Glutamatergic neuron (in vitro differentiated cells): ENCODE measurements at regions not wholly inside any gene's neighbourhood (a gene's known extent, or its start where the extent isn't known, plus 50 kb on each side); places are given as distances from the start of the nearest gene placed in this dataset.

Experiments
- DNase-seq: peaks from one replicate; pipeline ENCODE4 v3.0.0; 2022
- H3K27ac Mint-ChIP-seq: one replicate; pipeline ENCODE4 v1.8.0; 2020; ENCODE audit warnings: mild to moderate bottlenecking, mixed read lengths, inconsistent platforms; ENCODE audit not compliant: unreplicated experiment
- H3K27me3 Mint-ChIP-seq: one replicate; pipeline ENCODE4 v1.8.0; 2020; ENCODE audit warnings: mild to moderate bottlenecking, moderate library complexity, mixed read lengths, inconsistent platforms; ENCODE audit not compliant: unreplicated experiment
- H3K36me3 Mint-ChIP-seq: one replicate; pipeline ENCODE4 v1.8.0; 2020; ENCODE audit warnings: mild to moderate bottlenecking, mixed read lengths, inconsistent platforms; ENCODE audit not compliant: unreplicated experiment
- H3K4me1 Mint-ChIP-seq: one replicate; pipeline ENCODE4 v1.8.0; 2020; ENCODE audit warnings: mild to moderate bottlenecking, low read depth, mixed read lengths, inconsistent platforms; ENCODE audit not compliant: unreplicated experiment
- H3K4me3 Mint-ChIP-seq: one replicate; pipeline ENCODE4 v1.8.0; 2020; ENCODE audit warnings: mild to moderate bottlenecking, mixed read lengths, inconsistent platforms; ENCODE audit not compliant: unreplicated experiment
- H3K9me3 Mint-ChIP-seq: one replicate; pipeline ENCODE4 v1.8.0; 2020; ENCODE audit warnings: mild to moderate bottlenecking, moderate library complexity, mixed read lengths, inconsistent platforms; ENCODE audit not compliant: unreplicated experiment
- TF ChIP-seq, protein P1 (sequence below): fragments of 200-600 bp; sonication (generic); IDR thresholded peaks from one replicate; pipeline ENCODE4 v1.5.0; 2021; ENCODE audit not compliant: partially characterized antibody, unreplicated experiment

DNA sequence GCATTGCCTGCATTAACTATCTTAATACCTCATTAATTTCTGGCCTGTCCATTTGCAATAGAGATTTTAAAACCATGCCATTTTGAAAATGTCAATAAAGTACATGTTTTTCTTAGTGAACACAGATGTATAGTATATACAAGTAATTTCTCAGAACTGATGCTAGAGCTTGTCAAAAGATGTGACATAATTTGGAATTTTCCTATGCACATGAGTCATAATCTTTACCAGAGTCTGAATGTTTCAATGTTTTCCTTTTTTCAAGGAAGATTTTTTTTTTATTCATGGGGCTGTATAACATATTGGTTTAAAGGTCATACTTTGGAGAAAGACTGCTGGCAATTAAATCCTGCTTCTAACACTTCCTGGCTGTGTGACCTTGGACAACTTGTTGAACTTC, 1347.5 kb upstream of the ADGRB3 start:
- no peak overlapping the region for H3K4me3 Mint-ChIP-seq
- no peaks in the 10 kb centered on the region for H3K9me3 Mint-ChIP-seq

DNA sequence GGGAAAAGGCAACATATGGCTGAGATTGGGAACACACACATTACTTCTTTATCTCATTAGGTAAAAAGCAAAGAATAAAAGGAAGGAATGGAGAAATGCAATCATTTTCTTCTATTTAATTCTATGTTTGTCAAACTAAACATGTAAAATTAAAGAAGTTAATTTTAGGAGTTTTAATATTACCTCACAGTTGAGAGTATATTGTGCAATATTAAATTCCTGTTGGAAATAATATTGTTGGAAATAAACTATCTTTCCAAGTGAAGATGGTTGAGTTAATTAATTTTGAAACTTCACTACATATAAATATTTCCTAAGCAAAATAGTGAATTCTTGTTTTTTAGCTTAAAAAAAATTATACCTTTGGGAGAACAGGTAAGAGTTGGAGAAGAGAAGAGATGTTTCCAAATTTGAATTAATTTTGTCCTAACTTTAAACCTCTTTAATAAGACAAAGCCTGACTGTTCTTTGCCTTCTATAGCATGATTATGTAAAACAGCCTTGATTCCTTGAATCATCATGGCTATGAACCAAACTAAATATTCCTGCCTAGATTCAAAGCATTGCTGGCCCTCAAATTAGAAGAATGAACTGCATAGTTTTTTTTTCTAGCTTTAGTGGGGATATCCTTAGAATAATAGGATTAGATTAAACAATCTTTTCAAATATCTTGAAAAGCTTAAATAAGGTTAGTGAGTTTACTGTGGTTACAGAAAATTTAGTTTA, 1349.1 kb upstream of the ADGRB3 start:
- H3K36me3 Mint-ChIP-seq, result no peaks in the 10 kb centered on the region
- H3K27ac Mint-ChIP-seq, result no peak overlapping the region
- H3K9me3 Mint-ChIP-seq, result no peaks in the 10 kb centered on the region
- H3K4me3 Mint-ChIP-seq, result no peak overlapping the region
- H3K27me3 Mint-ChIP-seq, result no peaks in the 10 kb centered on the region
- TF ChIP-seq, protein P1, sequence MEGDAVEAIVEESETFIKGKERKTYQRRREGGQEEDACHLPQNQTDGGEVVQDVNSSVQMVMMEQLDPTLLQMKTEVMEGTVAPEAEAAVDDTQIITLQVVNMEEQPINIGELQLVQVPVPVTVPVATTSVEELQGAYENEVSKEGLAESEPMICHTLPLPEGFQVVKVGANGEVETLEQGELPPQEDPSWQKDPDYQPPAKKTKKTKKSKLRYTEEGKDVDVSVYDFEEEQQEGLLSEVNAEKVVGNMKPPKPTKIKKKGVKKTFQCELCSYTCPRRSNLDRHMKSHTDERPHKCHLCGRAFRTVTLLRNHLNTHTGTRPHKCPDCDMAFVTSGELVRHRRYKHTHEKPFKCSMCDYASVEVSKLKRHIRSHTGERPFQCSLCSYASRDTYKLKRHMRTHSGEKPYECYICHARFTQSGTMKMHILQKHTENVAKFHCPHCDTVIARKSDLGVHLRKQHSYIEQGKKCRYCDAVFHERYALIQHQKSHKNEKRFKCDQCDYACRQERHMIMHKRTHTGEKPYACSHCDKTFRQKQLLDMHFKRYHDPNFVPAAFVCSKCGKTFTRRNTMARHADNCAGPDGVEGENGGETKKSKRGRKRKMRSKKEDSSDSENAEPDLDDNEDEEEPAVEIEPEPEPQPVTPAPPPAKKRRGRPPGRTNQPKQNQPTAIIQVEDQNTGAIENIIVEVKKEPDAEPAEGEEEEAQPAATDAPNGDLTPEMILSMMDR, result no peak
- H3K4me1 Mint-ChIP-seq, result no peaks in the 10 kb centered on the region
- no peak for DNase-seq

More for the DNA sequence above, 1347.5 kb upstream of the ADGRB3 start:
- no peaks in the 10 kb centered on the region for H3K4me1 Mint-ChIP-seq
- no peaks in the 10 kb centered on the region for H3K27me3 Mint-ChIP-seq
- TF ChIP-seq, protein P1, result no peak
- no peak overlapping the region for H3K27ac Mint-ChIP-seq
- no peak for DNase-seq
- H3K36me3 Mint-ChIP-seq, result no peaks in the 10 kb centered on the region

DNA sequence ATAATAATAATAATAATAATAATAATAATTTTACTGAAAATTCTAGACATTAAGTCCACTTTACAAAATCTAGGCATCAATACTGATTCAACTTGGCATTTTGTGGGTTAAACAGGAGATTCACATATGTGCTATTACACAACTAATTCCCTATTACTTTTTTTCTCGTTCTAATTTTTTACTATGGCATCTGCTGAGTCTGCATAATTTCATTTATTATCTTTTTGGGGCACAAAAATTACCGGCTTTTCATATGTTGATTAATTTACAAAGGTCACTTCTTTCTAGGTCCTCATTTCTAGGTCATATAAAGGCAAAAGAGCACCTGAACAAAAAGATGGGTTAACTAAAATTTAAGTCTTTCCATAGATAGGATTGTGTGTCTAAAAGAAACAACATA, 1357.8 kb upstream of the ADGRB3 start:
- no peak for DNase-seq
- Mint-ChIP-seq H3K27me3 (no peaks in the 10 kb centered on the region), H3K36me3 (no peaks in the 10 kb centered on the region), H3K4me1 (no peaks in the 10 kb centered on the region), H3K27ac (no peak overlapping the region), H3K4me3 (no peak overlapping the region), H3K9me3 (no peaks in the 10 kb centered on the region)
- TF ChIP-seq, protein P1, result no peak

DNA sequence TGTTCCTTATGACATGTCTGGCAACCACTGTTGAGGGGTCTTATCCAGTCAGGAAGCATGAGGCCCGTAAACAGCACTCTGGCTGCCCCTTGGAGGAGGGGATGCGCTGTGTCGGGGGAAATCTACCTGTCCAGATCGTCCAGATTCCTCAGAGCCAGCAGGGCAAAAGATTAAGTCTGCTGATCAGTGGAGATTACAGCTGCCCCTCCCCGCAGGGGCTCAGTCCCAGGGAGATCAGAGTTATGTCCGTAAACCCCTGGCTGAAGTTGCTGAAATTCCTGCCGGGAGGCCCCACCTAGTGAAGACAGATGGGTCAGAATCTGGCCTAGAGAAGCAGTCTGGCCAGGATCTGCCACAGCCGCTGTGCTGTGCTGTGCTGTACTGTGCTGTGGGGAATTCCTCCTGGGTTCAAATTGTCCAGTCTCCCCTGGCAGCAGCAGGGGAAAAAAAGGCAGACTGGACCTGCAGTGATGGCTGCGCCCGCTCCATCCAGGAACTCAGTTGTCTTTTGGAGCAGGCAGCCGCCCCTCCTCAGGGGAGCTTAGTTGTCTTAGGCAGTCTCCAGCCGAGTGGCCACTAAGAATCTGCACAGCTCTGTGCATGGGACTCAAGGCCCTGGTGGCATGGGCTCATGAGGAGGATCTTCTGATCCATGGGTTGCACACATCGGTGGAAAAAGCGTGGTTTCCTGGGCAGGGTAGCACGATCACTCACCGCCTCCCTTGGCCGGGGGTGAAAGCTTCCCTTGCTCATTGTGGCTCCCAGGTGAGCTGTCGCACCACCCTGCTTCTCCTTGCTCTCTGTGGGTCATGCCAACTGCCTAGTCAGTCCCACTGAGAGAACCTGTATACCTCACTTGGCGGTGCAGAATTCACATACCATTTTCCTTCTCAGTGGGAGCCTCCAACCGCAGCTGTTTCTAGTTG, 1368.8 kb upstream of the ADGRB3 start:
- Mint-ChIP-seq H3K9me3 (no peaks in the 10 kb centered on the region), H3K27ac (no peak overlapping the region), H3K27me3 (no peaks in the 10 kb centered on the region), H3K36me3 (no peaks in the 10 kb centered on the region), H3K4me3 (no peak overlapping the region), H3K4me1 (no peaks in the 10 kb centered on the region)
- TF ChIP-seq, protein P1, result no peak
- DNase-seq, result peak; percentile 12

DNA sequence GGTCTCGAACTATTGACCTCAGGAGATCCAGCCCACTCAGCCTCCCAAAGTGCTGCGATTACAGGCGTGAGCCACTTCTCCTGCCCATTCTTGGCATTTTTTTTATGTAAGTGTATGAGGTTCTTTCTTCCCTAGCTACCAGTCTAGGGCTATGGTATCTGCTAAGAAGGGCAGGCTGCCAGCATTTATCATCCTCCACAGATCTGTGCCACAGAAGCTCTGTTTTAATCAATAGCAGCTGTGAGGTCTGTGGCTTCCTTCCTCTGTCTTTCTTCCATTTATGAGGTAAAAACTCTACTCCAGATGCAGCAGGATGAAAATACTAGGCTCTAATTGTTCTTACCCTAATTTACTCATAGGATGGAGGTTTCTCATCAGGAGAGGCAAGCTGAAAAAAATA, 1382.4 kb upstream of the ADGRB3 start:
- H3K27ac Mint-ChIP-seq, result no peak overlapping the region
- H3K4me3 Mint-ChIP-seq, result no peak overlapping the region
- DNase-seq, result no peak
- H3K27me3 Mint-ChIP-seq, result no peaks in the 10 kb centered on the region
- H3K4me1 Mint-ChIP-seq, result no peaks in the 10 kb centered on the region
- TF ChIP-seq, protein P1, result no peak
- H3K9me3 Mint-ChIP-seq, result peaks cover 2% of the 10 kb centered on the region
- no peaks in the 10 kb centered on the region for H3K36me3 Mint-ChIP-seq
